SK-N-SH (cell line): ENCODE measurements at regions not wholly inside any gene's neighbourhood (a gene's known extent, or its start where the extent isn't known, plus 50 kb on each side); places are given as distances from the start of the nearest gene placed in this dataset.

Experiments used
- CHD2 ChIP-seq: fragments of 150-350 bp; IDR thresholded peaks from 2 replicates; pipeline ENCODE4 v1.6.1; 2018; ENCODE audit warnings: low read length; ENCODE audit not compliant: partially characterized antibody
- EP300 ChIP-seq, 2 experiments: IDR thresholded peaks; 2 replicates each; pipeline versions ENCODE4 v1.4.0 to v1.6.1; 2012; ENCODE audit warnings: borderline replicate concordance in 1 of 2, low read depth in 1 of 2, low read length in 1 of 2
- JUND ChIP-seq: IDR thresholded peaks from 2 replicates; pipeline ENCODE4 v1.4.0; 2012
- POLR2AphosphoS5 ChIP-seq: IDR thresholded peaks from 2 replicates; pipeline ENCODE4 v1.6.1; 2012; ENCODE audit warnings: low read depth, low read length
- REST ChIP-seq: IDR thresholded peaks from 2 replicates; pipeline ENCODE4 v1.6.1; 2012; ENCODE audit warnings: mild to moderate bottlenecking, low read depth, low read length, moderate library complexity
- TF ChIP-seq, protein P1 (sequence below): IDR thresholded peaks from 2 replicates; pipeline ENCODE4 v1.4.0; 2012; ENCODE audit warnings: low read depth, borderline replicate concordance

GRCh38 chr5:111820072-111820471, 63.1 kb upstream of the NREP start:
- TF ChIP-seq, protein P1, sequence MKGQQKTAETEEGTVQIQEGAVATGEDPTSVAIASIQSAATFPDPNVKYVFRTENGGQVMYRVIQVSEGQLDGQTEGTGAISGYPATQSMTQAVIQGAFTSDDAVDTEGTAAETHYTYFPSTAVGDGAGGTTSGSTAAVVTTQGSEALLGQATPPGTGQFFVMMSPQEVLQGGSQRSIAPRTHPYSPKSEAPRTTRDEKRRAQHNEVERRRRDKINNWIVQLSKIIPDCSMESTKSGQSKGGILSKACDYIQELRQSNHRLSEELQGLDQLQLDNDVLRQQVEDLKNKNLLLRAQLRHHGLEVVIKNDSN: no peak
- TF ChIP-seq POLR2AphosphoS5 (no peak), CHD2 (no peak), REST (no peak), JUND (no peak), EP300 (IDR thresholded peaks at IDR 0.05; ENCODE audit: borderline replicate concordance in 1 of 2, low read depth in 1 of 2, low read length in 1 of 2) (no peak)
